ENCODE measurements at regions not wholly inside any gene's neighbourhood (a gene's known extent, or its start where the extent isn't known, plus 50 kb on each side); places are given as distances from the start of the nearest gene placed in this dataset.

DNA sequence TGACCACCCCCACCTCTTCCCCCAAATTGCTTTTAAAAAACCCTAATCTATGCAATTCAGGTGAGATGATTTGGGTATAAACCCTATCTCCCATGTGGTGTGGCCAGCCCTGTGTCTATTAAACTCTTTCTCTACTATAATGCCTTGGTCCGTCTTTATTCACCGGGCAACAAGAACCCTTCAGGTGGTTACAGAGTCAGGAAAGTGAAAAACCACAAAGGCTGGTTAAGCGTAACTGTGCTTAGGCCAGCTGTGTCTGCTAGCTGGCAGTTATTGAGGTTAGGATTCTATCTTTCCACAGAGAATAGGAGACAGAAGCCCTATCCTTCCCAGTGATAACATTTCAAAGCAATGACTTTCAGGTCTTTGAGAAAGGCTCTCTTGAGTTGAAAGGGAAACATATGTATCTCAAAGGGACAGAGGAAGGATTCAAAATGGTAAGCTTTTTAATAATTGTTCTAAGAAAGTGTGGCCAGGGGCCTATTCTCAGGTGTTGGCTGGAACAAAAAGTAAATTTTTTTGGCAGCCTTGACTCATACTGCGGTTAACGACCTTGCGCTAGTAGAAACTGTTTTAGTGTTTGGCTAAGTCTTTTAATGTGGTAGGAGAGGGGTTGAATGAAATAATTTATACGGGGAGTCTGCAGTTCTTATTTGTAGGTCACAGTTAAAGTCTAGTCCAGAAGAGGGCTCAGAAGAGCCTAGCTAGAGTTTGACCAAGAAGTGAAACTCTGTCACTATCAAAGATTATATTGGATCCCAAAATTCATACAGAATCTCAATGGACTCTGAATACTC lies 89.0 kb downstream of the NPAP1 start:
- Mint-ChIP-seq H3K27ac (peak overlapping the region in 2 of 3 experiments; percentile 18 to 87; a peak in 2 of 7 replicates), H3K27me3 (ENCODE audit: low read depth) (no peaks in the 10 kb centered on the region; the same call in 1 of the 2 replicates), H3K4me3 (no peak overlapping the region), H3K36me3 (ENCODE audit: insufficient read depth in 1 of 3, low read depth in 3 of 3) (peaks cover 0 to 2% (median 0%) of the 10 kb centered on the region in 3 experiments; a peak in 1 of 7 replicates), H3K9me3 (peaks cover 44 to 67% of the 10 kb centered on the region in 2 experiments), H3K4me1 (peaks cover 22 to 36% of the 10 kb centered on the region in 2 experiments)
- Histone ChIP-seq H2BK5ac (ENCODE audit: insufficient read length, low read length) (no peak overlapping the region), H3K56ac (ENCODE audit: insufficient read length, low read depth, low read length) (no peak overlapping the region), H3K23me2 (ENCODE audit: insufficient read length, low read depth, low read length, poor library complexity, severe bottlenecking) (no peaks in the 10 kb centered on the region), H2BK15ac (ENCODE audit: low read depth, low read length) (no peak overlapping the region), H3K4ac (ENCODE audit: low read depth, low read length) (no peak overlapping the region), H3K79me2 (ENCODE audit: insufficient read depth, low read length) (no peaks in the 10 kb centered on the region), H3K14ac (ENCODE audit: insufficient read depth, low read length) (no peak overlapping the region), H4K8ac (replicated peaks; ENCODE audit: insufficient read length, low read depth, low read length) (no peak overlapping the region), H4K20me1 (ENCODE audit: control insufficient read depth, insufficient read depth, insufficient read length) (no peaks in the 10 kb centered on the region), H3K4me2 (ENCODE audit: insufficient read depth, insufficient read length, low read length) (no peak overlapping the region), H2AK5ac (ENCODE audit: insufficient read length, low read length) (no peak overlapping the region), H3K9me3 (ENCODE audit: control insufficient read depth, low read depth, low read length) (peaks cover 7% of the 10 kb centered on the region), H3T11ph (ENCODE audit: low read length) (no peak overlapping the region), H2AFZ (ENCODE audit: low read length) (no peak overlapping the region), H3K79me1 (ENCODE audit: insufficient read depth, low read depth, low read length, poor library complexity, severe bottlenecking) (no peaks in the 10 kb centered on the region), H3K18ac (ENCODE audit: insufficient read length, low read depth, low read length) (no peak overlapping the region), H4K5ac (ENCODE audit: insufficient read length, low read depth, low read length) (no peak overlapping the region), H2BK120ac (ENCODE audit: low read depth, low read length, poor library complexity, severe bottlenecking) (no peak overlapping the region), H3K23ac (ENCODE audit: insufficient read length, low read depth, low read length) (no peak overlapping the region), H2BK20ac (ENCODE audit: low read depth, low read length, poor library complexity, severe bottlenecking) (no peak overlapping the region), H4K91ac (ENCODE audit: insufficient read length, low read depth, low read length) (no peak overlapping the region), H2BK12ac (ENCODE audit: insufficient read length, low read depth, low read length) (no peak overlapping the region), H3K27me3 (ENCODE audit: insufficient read depth, low read length) (no peaks in the 10 kb centered on the region), H3K4me1 (ENCODE audit: insufficient read depth, low read length) (no peaks in the 10 kb centered on the region), H3K9ac (ENCODE audit: extremely low read depth, insufficient read length, low read length) (no peak overlapping the region), H3K27ac (ENCODE audit: insufficient read length, low read depth, low read length) (no peak overlapping the region)
- DNase-seq = no peak
- 100% methylated on average over 1 of the region's 7 CpGs for WGBS (ENCODE audit: extremely low coverage, insufficient read length, low lambda C conversion rate)
- TF ChIP-seq, protein P1, sequence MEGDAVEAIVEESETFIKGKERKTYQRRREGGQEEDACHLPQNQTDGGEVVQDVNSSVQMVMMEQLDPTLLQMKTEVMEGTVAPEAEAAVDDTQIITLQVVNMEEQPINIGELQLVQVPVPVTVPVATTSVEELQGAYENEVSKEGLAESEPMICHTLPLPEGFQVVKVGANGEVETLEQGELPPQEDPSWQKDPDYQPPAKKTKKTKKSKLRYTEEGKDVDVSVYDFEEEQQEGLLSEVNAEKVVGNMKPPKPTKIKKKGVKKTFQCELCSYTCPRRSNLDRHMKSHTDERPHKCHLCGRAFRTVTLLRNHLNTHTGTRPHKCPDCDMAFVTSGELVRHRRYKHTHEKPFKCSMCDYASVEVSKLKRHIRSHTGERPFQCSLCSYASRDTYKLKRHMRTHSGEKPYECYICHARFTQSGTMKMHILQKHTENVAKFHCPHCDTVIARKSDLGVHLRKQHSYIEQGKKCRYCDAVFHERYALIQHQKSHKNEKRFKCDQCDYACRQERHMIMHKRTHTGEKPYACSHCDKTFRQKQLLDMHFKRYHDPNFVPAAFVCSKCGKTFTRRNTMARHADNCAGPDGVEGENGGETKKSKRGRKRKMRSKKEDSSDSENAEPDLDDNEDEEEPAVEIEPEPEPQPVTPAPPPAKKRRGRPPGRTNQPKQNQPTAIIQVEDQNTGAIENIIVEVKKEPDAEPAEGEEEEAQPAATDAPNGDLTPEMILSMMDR (conservative IDR thresholded peaks at IDR 0.05) = no peak

All from H9 (cell line).